Heart left ventricle (tissue), 16 donors: ENCODE measurements at regions not wholly inside any gene's neighbourhood (a gene's known extent, or its start where the extent isn't known, plus 50 kb on each side); places are given as distances from the start of the nearest gene placed in this dataset.

Source experiments
- ATAC-seq, 4 donors: fragments of 200-7000 bp; cut with Tn5 transposase; one replicate each; pipeline ENCODE4 v1.9.1; 2020 to 2022; ENCODE audit warnings: moderate library complexity in 4 of 4, mild to moderate bottlenecking in 3 of 4, moderate number of reproducible peaks in 1 of 4
- DNase-seq, 5 donors: peaks; one replicate each; pipeline ENCODE4 v3.0.0-alpha.2; 2020
- H3K27ac ChIP-seq, 12 donors: fragments of 200-600 bp; sonication (generic) in 4 of 12; one replicate each; pipeline versions ENCODE4 v1.5.0 to v1.8.0; 2016 to 2022; ENCODE audit warnings: mild to moderate bottlenecking in 2 of 12
- H3K27me3 ChIP-seq, 9 donors: fragments of 200-600 bp; sonication (generic) in 2 of 9; one replicate each; pipeline versions ENCODE4 v1.5.1 to v1.8.0; 2016 to 2022; ENCODE audit warnings: mild to moderate bottlenecking in 3 of 9
- H3K36me3 ChIP-seq, 9 donors: fragments of 200-600 bp; sonication (generic) in 2 of 9; one replicate each; pipeline versions ENCODE4 v1.5.0 to v1.8.0; 2018 to 2022; ENCODE audit warnings: mild to moderate bottlenecking in 2 of 9
- H3K4me1 ChIP-seq, 12 donors: fragments of 200-600 bp; sonication (generic) in 4 of 12; one replicate each; pipeline versions ENCODE4 v1.5.0 to v1.8.0; 2016 to 2022; ENCODE audit warnings: mild to moderate bottlenecking in 3 of 12
- H3K4me3 ChIP-seq, 12 donors: fragments of 200-600 bp; sonication (generic) in 4 of 12; one replicate each; pipeline versions ENCODE4 v1.5.0 to v1.8.0; 2017 to 2022; ENCODE audit warnings: mild to moderate bottlenecking in 9 of 12, moderate library complexity in 4 of 12
- H3K9me3 ChIP-seq, 12 donors: fragments of 200-600 bp; sonication (generic) in 4 of 12; one replicate each; pipeline versions ENCODE4 v1.5.0 to v1.8.0; 2016 to 2022; ENCODE audit warnings: mild to moderate bottlenecking in 1 of 12
- POLR2A ChIP-seq, 2 donors: fragments of 450-650 bp; IDR thresholded peaks; one replicate each; pipeline ENCODE4 v1.6.1; 2017; ENCODE audit warnings: antibody characterized with exemption in 2 of 2, mild to moderate bottlenecking in 2 of 2, moderate library complexity in 2 of 2
- WGBS, 4 donors: extraction: QIAGEN DNeasy Blood & Tissue Kit in 2 of 4; methylation state at CpG; one replicate each; pipeline versions ENCODE4 v1.1.5 to v1.1.7; 2013 to 2018; 5-methylcytosine and 5-hydroxymethylcytosine counted together
- intact Hi-C, 10 donors: fragments of 100-400 bp; cut with DNase I; formaldehyde crosslinking; loops; one replicate each; pipeline versions ENCODE4 v1.11.1 to v1.14.2; 2022
- TF ChIP-seq, protein P1 (sequence below), 12 donors: fragments of 200-600 bp; sonication (generic) in 4 of 12; IDR thresholded peaks; one replicate each; pipeline versions ENCODE4 v1.5.0 to v1.8.0; 2018 to 2022; ENCODE audit warnings: antibody characterized with exemption in 12 of 12, mild to moderate bottlenecking in 5 of 12
- donor health status: ischemic (EF 13 %, LVEDD 7.1; RV severe dilation, severe dysfunction).
- donor health status: healthy with polysubstance abuse.
- donor health status: DM: no; HTN: yes; CAD: no.
- donor health status: DM: no; HTN: no; CAD: no.
- donor health status: ischemic (EF 25% LVEDD 6.9; RV normal size, moderate dysfunction).
- donor health status: ischemic (EF 25% LVEDD 5.7; RV mildly dilated, moderate dysfunction).
- donor health status: healthy.
- donor health status: DM: yes; HTN: yes; CAD: no.
- donor health status: ischemic (EF 35%, LVEDD 5.7; RV mildly dilated, moderate dysfunction).
- donor health status: nonischemic (EF 11% LVEDD 7.7; RV severe dilation, severe dysfunction).
- donor health status: DM: yes; HTN: yes; CAD: no.
- donor health status: PGD.
- donor health status: ischemic (EF 29% LVEDD 5.4; RV normal size, mild dysfunction).
- donor health status: nonischemic (EF 23%, LVEDD 6.1; RV moderate dilation, normal function).

DNA sequence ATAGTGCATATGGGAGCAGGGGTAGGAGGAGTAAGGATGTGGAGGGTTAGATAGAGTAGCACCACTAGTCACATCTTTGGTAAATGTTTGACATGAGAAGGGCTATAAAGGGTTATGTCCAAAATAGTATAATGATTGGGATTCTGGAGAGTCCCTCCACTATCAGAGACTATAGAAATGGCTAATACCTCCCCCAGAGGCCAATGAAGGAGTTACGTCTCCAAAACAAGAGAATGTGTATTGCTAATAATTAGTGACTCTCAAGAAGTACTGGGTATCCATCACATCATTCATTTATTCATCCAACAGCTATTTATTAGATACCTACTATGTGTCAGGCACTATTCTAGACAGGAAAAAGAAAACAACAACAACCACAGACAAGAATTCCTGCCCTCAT, 203.7 kb upstream of the UMPS start:
- ATAC-seq = no peak
- Histone ChIP-seq H3K36me3 (no peaks in the 10 kb centered on the region), H3K9me3 (peaks cover 0 to 4% (median 0%) of the 10 kb centered on the region in 12 donors), H3K27ac (no peak overlapping the region), H3K27me3 (no peaks in the 10 kb centered on the region), H3K4me1 (no peaks in the 10 kb centered on the region), H3K4me3 (no peak overlapping the region)
- WGBS, 4 donors = 95 to 100% (median 98%) methylated on average over 1 of the region's 1 CpG
- TF ChIP-seq POLR2A (IDR thresholded peaks at IDR 0.05) = no peak
- TF ChIP-seq, protein P1, sequence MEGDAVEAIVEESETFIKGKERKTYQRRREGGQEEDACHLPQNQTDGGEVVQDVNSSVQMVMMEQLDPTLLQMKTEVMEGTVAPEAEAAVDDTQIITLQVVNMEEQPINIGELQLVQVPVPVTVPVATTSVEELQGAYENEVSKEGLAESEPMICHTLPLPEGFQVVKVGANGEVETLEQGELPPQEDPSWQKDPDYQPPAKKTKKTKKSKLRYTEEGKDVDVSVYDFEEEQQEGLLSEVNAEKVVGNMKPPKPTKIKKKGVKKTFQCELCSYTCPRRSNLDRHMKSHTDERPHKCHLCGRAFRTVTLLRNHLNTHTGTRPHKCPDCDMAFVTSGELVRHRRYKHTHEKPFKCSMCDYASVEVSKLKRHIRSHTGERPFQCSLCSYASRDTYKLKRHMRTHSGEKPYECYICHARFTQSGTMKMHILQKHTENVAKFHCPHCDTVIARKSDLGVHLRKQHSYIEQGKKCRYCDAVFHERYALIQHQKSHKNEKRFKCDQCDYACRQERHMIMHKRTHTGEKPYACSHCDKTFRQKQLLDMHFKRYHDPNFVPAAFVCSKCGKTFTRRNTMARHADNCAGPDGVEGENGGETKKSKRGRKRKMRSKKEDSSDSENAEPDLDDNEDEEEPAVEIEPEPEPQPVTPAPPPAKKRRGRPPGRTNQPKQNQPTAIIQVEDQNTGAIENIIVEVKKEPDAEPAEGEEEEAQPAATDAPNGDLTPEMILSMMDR (IDR thresholded peaks at IDR 0.05) = peak in 1 of 12 donors; percentile 7
- DNase-seq = no peak
- intact Hi-C loops = no loop called here

DNA sequence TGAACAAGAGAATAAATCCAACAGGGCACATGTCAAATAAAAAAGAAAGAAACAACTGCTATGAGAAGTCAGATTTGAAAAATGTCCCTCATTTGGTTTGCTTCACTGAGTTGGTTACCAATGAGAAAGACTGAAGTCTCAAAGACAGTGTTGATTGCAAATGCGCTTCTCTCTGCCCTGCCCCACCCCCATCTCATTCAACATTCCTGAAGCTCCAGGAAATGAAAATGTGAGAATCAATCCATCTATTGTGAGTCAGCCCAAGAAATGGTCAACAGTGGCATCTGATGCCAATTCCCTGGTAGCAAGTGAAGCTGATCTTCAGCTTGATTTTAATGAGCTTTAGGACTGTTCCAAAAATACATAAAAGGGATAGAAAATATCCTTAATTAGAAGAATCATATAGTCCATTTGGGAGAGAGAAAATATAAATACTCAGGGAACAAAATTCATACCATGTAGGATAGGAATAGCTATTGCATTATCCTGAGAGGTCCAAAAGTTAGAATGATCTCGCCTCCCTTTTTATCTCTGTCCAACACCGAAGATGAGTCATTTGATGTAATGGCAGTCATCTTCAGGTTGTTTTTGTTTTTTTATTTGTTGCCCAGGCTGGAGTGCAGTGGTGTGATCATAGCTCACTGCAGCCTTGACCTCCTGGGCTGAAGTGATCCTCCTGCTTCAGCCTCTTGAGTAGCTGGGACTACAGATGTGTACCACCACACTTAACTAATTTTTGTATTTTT, 200.3 kb upstream of the UMPS start:
- intact Hi-C loops = no loop called here
- TF ChIP-seq, protein P1 (IDR thresholded peaks at IDR 0.05) = no peak
- no peak for TF ChIP-seq POLR2A (IDR thresholded peaks at IDR 0.05)
- no peak for DNase-seq
- ATAC-seq = no peak
- peaks cover 0 to 2% (median 0%) of the 10 kb centered on the region in 12 donors for H3K9me3 ChIP-seq
- no peak overlapping the region for H3K27ac ChIP-seq
- no peaks in the 10 kb centered on the region for H3K4me1 ChIP-seq
- no peaks in the 10 kb centered on the region for H3K27me3 ChIP-seq
- WGBS, 4 donors = 89 to 96% (median 93%) methylated on average over 3 of the region's 3 CpGs
- H3K36me3 ChIP-seq = no peaks in the 10 kb centered on the region
- no peak overlapping the region for H3K4me3 ChIP-seq

DNA sequence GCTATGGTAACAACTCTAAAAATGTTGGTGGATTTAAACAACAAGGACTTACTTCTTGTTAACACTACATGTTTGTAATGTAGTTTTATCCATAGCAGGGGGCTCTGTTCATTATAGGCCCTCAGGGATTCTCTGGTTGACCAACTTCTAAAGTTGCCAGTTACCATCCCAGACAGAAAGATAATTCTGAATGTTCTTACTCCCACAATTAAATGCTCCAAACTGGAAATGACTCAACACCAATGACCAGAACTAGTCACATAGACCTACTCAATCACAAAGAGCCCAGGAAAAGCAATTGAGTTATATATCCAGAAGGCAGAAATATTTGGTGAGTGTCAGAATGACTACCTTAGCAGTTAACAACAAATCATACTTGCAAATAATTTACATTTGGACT, 199.3 kb upstream of the UMPS start:
- intact Hi-C loops = no loop called here
- ATAC-seq (no peak), DNase-seq (no peak)
- Histone ChIP-seq H3K4me3 (no peak overlapping the region), H3K36me3 (no peaks in the 10 kb centered on the region), H3K27ac (no peak overlapping the region), H3K9me3 (no peaks in the 10 kb centered on the region), H3K4me1 (no peaks in the 10 kb centered on the region), H3K27me3 (no peaks in the 10 kb centered on the region)
- TF ChIP-seq POLR2A (IDR thresholded peaks at IDR 0.05) = no peak
- TF ChIP-seq, protein P1 (IDR thresholded peaks at IDR 0.05) = no peak

DNA sequence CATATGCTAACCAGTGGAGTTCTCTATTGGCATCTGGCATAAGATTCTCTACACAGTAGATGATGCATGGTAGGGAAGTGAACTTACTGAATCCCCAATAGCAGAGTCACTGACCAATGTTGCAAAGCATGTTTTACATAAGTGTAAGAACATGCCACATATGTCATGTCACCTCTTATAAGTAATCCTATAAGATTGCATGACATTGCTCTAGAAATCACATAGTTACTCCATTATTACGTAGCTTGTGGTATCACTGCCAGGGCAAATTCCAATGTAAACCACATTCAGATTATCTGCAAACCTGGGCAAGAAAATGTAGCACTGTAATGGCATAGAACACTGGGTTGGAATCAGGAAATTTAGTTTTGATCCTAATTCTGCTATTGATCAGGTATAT, 198.2 kb upstream of the UMPS start:
- intact Hi-C loops = no loop called here
- Histone ChIP-seq H3K36me3 (no peaks in the 10 kb centered on the region), H3K27ac (no peak overlapping the region), H3K4me1 (no peaks in the 10 kb centered on the region), H3K9me3 (no peaks in the 10 kb centered on the region), H3K27me3 (no peaks in the 10 kb centered on the region), H3K4me3 (no peak overlapping the region)
- no peak for ATAC-seq
- 97 to 100% (median 99%) methylated on average over 1 of the region's 1 CpG for WGBS, 4 donors
- no peak for TF ChIP-seq POLR2A (IDR thresholded peaks at IDR 0.05)
- TF ChIP-seq, protein P1 (IDR thresholded peaks at IDR 0.05) = no peak
- DNase-seq = no peak
